ENCODE measurements at regions not wholly inside any gene's neighbourhood (a gene's known extent, or its start where the extent isn't known, plus 50 kb on each side); places are given as distances from the start of the nearest gene placed in this dataset.

- Histone ChIP-seq H2AFZ (ENCODE audit: low read length) (no peak overlapping the region), H3K27me3 (ENCODE audit: insufficient read depth, low read length) (no peaks in the 10 kb centered on the region), H3K36me3 (ENCODE audit: insufficient read depth, low read length) (no peaks in the 10 kb centered on the region), H3K9me2 (ENCODE audit: low read depth, low read length) (no peaks in the 10 kb centered on the region), H3K27ac (ENCODE audit: low read depth, low read length, poor library complexity, severe bottlenecking) (no peak overlapping the region), H3F3A (ENCODE audit: insufficient read depth, low read length) (no peaks in the 10 kb centered on the region), H3K4me1 (ENCODE audit: insufficient read depth, low read length, severe bottlenecking) (no peaks in the 10 kb centered on the region), H3K4me2 (ENCODE audit: low read length) (no peak overlapping the region), H3K4me3 (ENCODE audit: low read depth, low read length, poor library complexity, severe bottlenecking) (no peak overlapping the region), H3K79me2 (ENCODE audit: insufficient read depth, low read length) (no peaks in the 10 kb centered on the region), H3K9ac (ENCODE audit: low read length) (no peak overlapping the region), H3K9me3 (ENCODE audit: low read length) (no peaks in the 10 kb centered on the region), H4K20me1 (ENCODE audit: insufficient read depth, low read length) (no peaks in the 10 kb centered on the region)
- TF ChIP-seq CTCF (IDR thresholded peaks at IDR 0.05; ENCODE audit: low read length) (no peak), EZH2 (IDR thresholded peaks at IDR 0.05; ENCODE audit: borderline replicate concordance, low read length) (no peak)
Measured at GRCh38 chr4:31020363-31020762, 300.2 kb downstream of the PCDH7 start.

GRCh38 chr4:31021008-31021407 is 300.8 kb downstream of the PCDH7 start:
- Histone ChIP-seq H3K4me3 (ENCODE audit: low read depth, low read length, poor library complexity, severe bottlenecking) (no peak overlapping the region), H4K20me1 (ENCODE audit: insufficient read depth, low read length) (no peaks in the 10 kb centered on the region), H3K79me2 (ENCODE audit: insufficient read depth, low read length) (no peaks in the 10 kb centered on the region), H3K4me2 (ENCODE audit: low read length) (no peak overlapping the region), H3K27ac (ENCODE audit: low read depth, low read length, poor library complexity, severe bottlenecking) (no peak overlapping the region), H3F3A (ENCODE audit: insufficient read depth, low read length) (no peaks in the 10 kb centered on the region), H2AFZ (ENCODE audit: low read length) (no peak overlapping the region), H3K9me3 (ENCODE audit: low read length) (no peaks in the 10 kb centered on the region), H3K9me2 (ENCODE audit: low read depth, low read length) (no peaks in the 10 kb centered on the region), H3K9ac (ENCODE audit: low read length) (no peak overlapping the region), H3K4me1 (ENCODE audit: insufficient read depth, low read length, severe bottlenecking) (no peaks in the 10 kb centered on the region), H3K27me3 (ENCODE audit: insufficient read depth, low read length) (no peaks in the 10 kb centered on the region), H3K36me3 (ENCODE audit: insufficient read depth, low read length) (no peaks in the 10 kb centered on the region)
- TF ChIP-seq CTCF (IDR thresholded peaks at IDR 0.05; ENCODE audit: low read length) (no peak), EZH2 (IDR thresholded peaks at IDR 0.05; ENCODE audit: borderline replicate concordance, low read length) (no peak)

GRCh38 chr4:31022702-31023101 is 302.5 kb downstream of the PCDH7 start:
- no peak overlapping the region for H3K9ac ChIP-seq (ENCODE audit: low read length)
- no peaks in the 10 kb centered on the region for H3K79me2 ChIP-seq (ENCODE audit: insufficient read depth, low read length)
- H3K9me3 ChIP-seq (ENCODE audit: low read length), result no peaks in the 10 kb centered on the region
- no peak for TF ChIP-seq EZH2 (IDR thresholded peaks at IDR 0.05; ENCODE audit: borderline replicate concordance, low read length)
- no peak for TF ChIP-seq CTCF (IDR thresholded peaks at IDR 0.05; ENCODE audit: low read length)
- H3K4me1 ChIP-seq (ENCODE audit: insufficient read depth, low read length, severe bottlenecking), result no peaks in the 10 kb centered on the region
- H3K27ac ChIP-seq (ENCODE audit: low read depth, low read length, poor library complexity, severe bottlenecking), result no peak overlapping the region
- H3K9me2 ChIP-seq (ENCODE audit: low read depth, low read length), result no peaks in the 10 kb centered on the region
- no peak overlapping the region for H3K4me3 ChIP-seq (ENCODE audit: low read depth, low read length, poor library complexity, severe bottlenecking)
- H3K36me3 ChIP-seq (ENCODE audit: insufficient read depth, low read length), result no peaks in the 10 kb centered on the region
- H3F3A ChIP-seq (ENCODE audit: insufficient read depth, low read length), result no peaks in the 10 kb centered on the region
- no peak overlapping the region for H3K4me2 ChIP-seq (ENCODE audit: low read length)
- H4K20me1 ChIP-seq (ENCODE audit: insufficient read depth, low read length), result no peaks in the 10 kb centered on the region
- no peak overlapping the region for H2AFZ ChIP-seq (ENCODE audit: low read length)
- no peaks in the 10 kb centered on the region for H3K27me3 ChIP-seq (ENCODE audit: insufficient read depth, low read length)

All from OCI-LY1 (cell line).